ENCODE measurements at regions not wholly inside any gene's neighbourhood (a gene's known extent, or its start where the extent isn't known, plus 50 kb on each side); places are given as distances from the start of the nearest gene placed in this dataset.

DNA sequence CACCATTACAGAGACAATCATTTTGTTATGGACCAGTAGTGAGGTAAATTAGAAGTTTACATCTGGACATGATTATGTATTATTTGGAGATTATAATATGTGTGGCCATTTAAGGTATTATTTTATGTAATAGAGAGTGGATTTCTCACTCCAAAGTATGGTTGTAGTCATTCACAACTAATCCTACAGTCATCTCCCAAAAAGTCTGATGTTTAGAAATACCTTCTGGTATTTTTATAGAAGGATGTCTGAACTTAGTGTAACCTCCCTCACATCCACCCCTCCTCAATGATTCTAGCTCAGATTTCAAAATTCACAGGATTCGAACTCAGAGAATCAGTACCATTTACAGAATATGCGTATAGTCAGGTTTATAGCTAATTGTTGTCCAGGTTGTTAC, 346.6 kb upstream of the MEIS2 start:
- no peaks in the 10 kb centered on the region for H3K4me1 Mint-ChIP-seq
- DNase-seq (ENCODE audit: low spot score in 2 of 2), result no peak
- no peak for ATAC-seq
- no peak overlapping the region for H3K27ac Mint-ChIP-seq
- H3K4me3 Mint-ChIP-seq, result no peak overlapping the region
- H3K36me3 Mint-ChIP-seq, result no peaks in the 10 kb centered on the region
- peaks cover 11% of the 10 kb centered on the region for H3K9me3 Mint-ChIP-seq

DNA sequence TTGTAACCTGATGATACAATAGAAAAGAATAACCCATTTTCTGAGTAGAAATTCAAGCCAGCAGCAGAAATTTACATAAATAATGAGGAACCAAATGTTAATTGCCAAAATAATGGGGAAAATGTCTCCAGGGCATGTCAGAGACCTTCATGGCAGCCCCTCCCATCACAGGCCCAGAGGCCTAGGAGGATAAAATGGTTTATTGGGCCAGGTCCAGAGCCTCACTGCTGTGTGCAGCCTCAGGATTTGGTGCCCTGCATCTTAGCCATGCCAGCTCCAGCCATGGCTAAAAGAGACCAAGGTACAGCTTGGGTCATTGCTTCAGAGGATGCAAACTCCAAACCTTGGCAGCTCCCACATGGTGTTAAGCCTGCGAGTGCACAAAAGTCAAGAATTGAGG, 352.1 kb upstream of the MEIS2 start:
- Mint-ChIP-seq H3K36me3 (no peaks in the 10 kb centered on the region), H3K27ac (no peak overlapping the region), H3K9me3 (peaks cover 11% of the 10 kb centered on the region), H3K4me3 (no peak overlapping the region), H3K4me1 (no peaks in the 10 kb centered on the region)
- ATAC-seq, result no peak
- DNase-seq (ENCODE audit: low spot score in 2 of 2), result no peak

- Mint-ChIP-seq H3K4me1 (no peaks in the 10 kb centered on the region), H3K9me3 (no peaks in the 10 kb centered on the region), H3K36me3 (no peaks in the 10 kb centered on the region), H3K4me3 (no peak overlapping the region), H3K27ac (no peak overlapping the region)
- ATAC-seq, result no peak
- no peak for DNase-seq (ENCODE audit: low spot score in 2 of 2)
Observed at GRCh38 chr15:37480482-37480881, 380.1 kb upstream of the MEIS2 start.

DNA sequence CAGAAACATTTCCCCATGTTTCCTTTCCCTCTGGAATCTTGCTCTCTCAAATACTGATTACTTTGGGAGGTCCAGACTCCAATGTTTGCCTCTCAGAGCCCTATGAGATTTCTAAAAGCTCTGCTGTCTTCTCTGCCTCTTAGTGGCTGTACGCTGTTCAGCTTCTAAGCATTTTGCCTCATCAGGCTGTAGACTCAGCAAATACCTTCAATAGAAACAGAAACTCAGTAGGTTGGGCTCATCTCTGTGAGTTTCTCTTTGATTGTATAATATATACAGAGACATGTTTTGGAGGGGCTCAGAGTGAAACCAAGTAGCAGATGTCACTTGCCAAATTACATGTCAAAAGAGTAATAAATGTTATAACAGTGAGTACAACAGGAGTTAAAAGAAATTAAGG, 380.8 kb upstream of the MEIS2 start:
- no peaks in the 10 kb centered on the region for H3K4me1 Mint-ChIP-seq
- H3K36me3 Mint-ChIP-seq, result no peaks in the 10 kb centered on the region
- H3K9me3 Mint-ChIP-seq, result no peaks in the 10 kb centered on the region
- no peak for DNase-seq (ENCODE audit: low spot score in 2 of 2)
- no peak for ATAC-seq
- no peak overlapping the region for H3K27ac Mint-ChIP-seq
- no peak overlapping the region for H3K4me3 Mint-ChIP-seq

- no peak overlapping the region for H3K27ac Mint-ChIP-seq
- H3K4me1 Mint-ChIP-seq, result no peaks in the 10 kb centered on the region
- H3K9me3 Mint-ChIP-seq, result peaks cover 3% of the 10 kb centered on the region
- H3K36me3 Mint-ChIP-seq, result no peaks in the 10 kb centered on the region
- DNase-seq (ENCODE audit: low spot score in 2 of 2) (no peak), ATAC-seq (no peak)
- H3K4me3 Mint-ChIP-seq, result no peak overlapping the region
Observed at GRCh38 chr15:37483779-37484178, 383.4 kb upstream of the MEIS2 start.

- Mint-ChIP-seq H3K4me1 (no peaks in the 10 kb centered on the region), H3K9me3 (peaks cover 9% of the 10 kb centered on the region), H3K27ac (no peak overlapping the region), H3K4me3 (no peak overlapping the region), H3K36me3 (no peaks in the 10 kb centered on the region)
- no peak for DNase-seq (ENCODE audit: low spot score in 2 of 2)
- no peak for ATAC-seq
Observed at GRCh38 chr15:37485056-37485455, 384.7 kb upstream of the MEIS2 start.

- Mint-ChIP-seq H3K9me3 (peaks cover 13% of the 10 kb centered on the region), H3K4me1 (no peaks in the 10 kb centered on the region), H3K27ac (no peak overlapping the region), H3K4me3 (no peak overlapping the region), H3K36me3 (no peaks in the 10 kb centered on the region)
- no peak for ATAC-seq
- no peak for DNase-seq (ENCODE audit: low spot score in 2 of 2)
Observed at GRCh38 chr15:37490707-37491106, 390.4 kb upstream of the MEIS2 start.

- no peak for DNase-seq (ENCODE audit: low spot score in 2 of 2)
- H3K4me1 Mint-ChIP-seq, result no peaks in the 10 kb centered on the region
- peaks cover 17% of the 10 kb centered on the region for H3K9me3 Mint-ChIP-seq
- no peaks in the 10 kb centered on the region for H3K36me3 Mint-ChIP-seq
- no peak overlapping the region for H3K27ac Mint-ChIP-seq
- ATAC-seq, result no peak
- H3K4me3 Mint-ChIP-seq, result no peak overlapping the region
Observed at GRCh38 chr15:37516621-37517020, 416.3 kb upstream of the MEIS2 start.

DNA sequence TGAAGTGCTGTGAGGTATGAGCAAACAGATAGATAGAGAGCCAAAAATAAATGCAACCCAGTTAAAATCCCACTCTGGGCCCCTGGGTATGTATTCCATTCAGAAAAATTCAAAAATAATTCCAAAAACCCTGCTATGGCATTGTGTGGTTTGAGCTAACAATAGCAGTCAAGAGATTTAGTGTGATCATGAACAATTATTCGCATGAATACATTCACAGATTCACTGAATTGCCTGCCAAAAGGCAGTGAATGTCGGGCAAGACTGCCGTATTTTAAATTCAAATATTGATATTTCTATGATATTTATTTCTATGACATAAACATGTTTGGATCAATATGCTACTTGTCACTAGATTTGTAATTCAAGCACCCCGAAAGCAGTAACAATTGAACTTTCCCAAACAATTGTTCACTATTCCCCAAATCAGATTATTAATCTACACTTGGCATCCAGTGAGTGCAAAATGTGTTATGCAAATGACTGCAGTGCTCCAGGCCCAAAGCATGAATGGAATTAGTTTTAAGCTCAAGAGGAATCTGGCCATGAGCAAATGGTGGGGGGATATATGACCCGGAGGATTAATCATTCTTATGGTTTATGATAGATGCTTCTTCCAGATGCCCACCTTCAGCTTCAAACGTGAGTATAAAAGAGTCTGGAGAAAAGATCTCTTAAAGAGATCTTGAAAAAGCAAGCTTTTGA, 417.0 kb upstream of the MEIS2 start:
- no peak for ATAC-seq
- DNase-seq (ENCODE audit: low spot score in 2 of 2), result no peak
- Mint-ChIP-seq H3K36me3 (no peaks in the 10 kb centered on the region), H3K27ac (no peak overlapping the region), H3K9me3 (peaks cover 17% of the 10 kb centered on the region), H3K4me1 (no peaks in the 10 kb centered on the region), H3K4me3 (no peak overlapping the region)

- Mint-ChIP-seq H3K4me1 (no peaks in the 10 kb centered on the region), H3K27ac (no peak overlapping the region), H3K4me3 (no peak overlapping the region), H3K9me3 (peaks cover 13% of the 10 kb centered on the region), H3K36me3 (no peaks in the 10 kb centered on the region)
- DNase-seq (ENCODE audit: low spot score in 2 of 2), result no peak
- no peak for ATAC-seq
Observed at GRCh38 chr15:37518436-37518835, 416.0 kb upstream of the TMCO5A start.

- Mint-ChIP-seq H3K9me3 (peaks cover 24% of the 10 kb centered on the region), H3K27ac (no peak overlapping the region), H3K36me3 (no peaks in the 10 kb centered on the region), H3K4me1 (no peaks in the 10 kb centered on the region), H3K4me3 (no peak overlapping the region)
- DNase-seq (ENCODE audit: low spot score in 2 of 2) (no peak), ATAC-seq (no peak)
Observed at GRCh38 chr15:37520026-37520425, 414.4 kb upstream of the TMCO5A start.

DNA sequence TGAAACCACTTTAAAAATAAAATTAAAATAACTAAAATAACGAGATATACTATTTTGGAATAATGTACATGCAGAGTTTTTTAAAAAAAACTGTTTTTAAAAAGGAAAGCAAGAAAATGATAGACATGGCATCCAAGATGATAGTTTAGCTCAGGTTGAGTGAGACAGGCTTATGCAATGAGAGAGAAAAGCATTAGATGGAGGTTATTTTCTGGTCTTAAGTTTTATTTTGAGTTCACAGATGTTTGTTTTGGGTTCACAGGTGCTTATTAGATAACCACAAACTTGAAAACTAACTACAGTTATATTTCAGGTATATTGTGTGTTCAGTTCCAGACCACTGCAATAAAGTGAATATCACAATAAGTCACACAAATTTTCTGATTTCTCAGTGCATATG, 413.6 kb upstream of the TMCO5A start:
- Mint-ChIP-seq H3K4me1 (no peaks in the 10 kb centered on the region), H3K27ac (no peak overlapping the region), H3K36me3 (no peaks in the 10 kb centered on the region), H3K9me3 (peaks cover 25% of the 10 kb centered on the region), H3K4me3 (no peak overlapping the region)
- ATAC-seq (no peak), DNase-seq (ENCODE audit: low spot score in 2 of 2) (no peak)

DNA sequence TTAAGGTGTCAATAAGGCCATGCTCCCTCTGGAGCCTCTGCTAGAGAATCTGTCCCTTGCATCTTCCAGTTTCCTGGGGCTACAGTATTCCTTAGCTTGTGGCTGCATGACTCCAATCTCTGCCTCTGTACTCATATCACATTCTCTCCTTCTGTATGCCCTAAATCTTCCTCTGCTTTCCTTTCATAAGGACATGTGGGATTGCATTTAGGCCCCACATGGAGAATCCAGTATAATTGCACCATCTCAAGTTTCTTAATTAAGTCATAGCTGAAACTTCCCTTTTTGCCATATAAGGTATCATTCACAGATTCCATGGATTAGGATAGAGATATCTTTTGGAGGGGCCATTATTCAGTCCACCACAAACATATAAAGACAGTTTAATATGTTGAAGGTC, 409.8 kb upstream of the TMCO5A start:
- no peak for ATAC-seq
- peaks cover 18% of the 10 kb centered on the region for H3K9me3 Mint-ChIP-seq
- no peak for DNase-seq (ENCODE audit: low spot score in 2 of 2)

DNA sequence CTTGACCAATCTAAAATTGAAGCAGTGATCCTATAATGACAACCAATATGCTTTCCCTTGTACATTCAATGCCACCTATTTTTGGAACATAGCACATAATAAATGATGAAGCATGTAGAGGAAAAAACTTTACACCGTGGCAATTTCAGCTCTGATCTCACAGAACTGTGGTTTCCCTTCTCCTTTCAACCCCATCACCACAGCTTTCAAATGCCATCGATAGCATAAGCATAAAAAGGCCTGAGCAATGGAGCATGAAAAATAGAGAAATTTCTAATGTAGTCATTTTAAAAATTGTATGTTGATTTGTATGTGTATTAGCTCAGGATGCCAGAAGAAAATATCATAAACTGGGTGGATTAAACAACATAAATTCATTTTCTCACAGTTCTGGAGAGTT, 406.0 kb upstream of the TMCO5A start:
- Mint-ChIP-seq H3K9me3 (peaks cover 20% of the 10 kb centered on the region), H3K4me3 (no peak overlapping the region), H3K36me3 (no peaks in the 10 kb centered on the region), H3K4me1 (no peaks in the 10 kb centered on the region), H3K27ac (no peak overlapping the region)
- no peak for DNase-seq (ENCODE audit: low spot score in 2 of 2)
- ATAC-seq, result no peak

More for the DNA sequence above, 409.8 kb upstream of the TMCO5A start:
- Mint-ChIP-seq H3K27ac (no peak overlapping the region), H3K4me1 (no peaks in the 10 kb centered on the region), H3K4me3 (no peak overlapping the region), H3K36me3 (no peaks in the 10 kb centered on the region)

GRCh38 chr15:37536967-37537605, 397.4 kb upstream of the TMCO5A start:
- no peaks in the 10 kb centered on the region for H3K36me3 Mint-ChIP-seq
- no peaks in the 10 kb centered on the region for H3K4me1 Mint-ChIP-seq
- no peak for ATAC-seq
- H3K27ac Mint-ChIP-seq, result no peak overlapping the region
- H3K9me3 Mint-ChIP-seq, result peaks cover 16% of the 10 kb centered on the region
- DNase-seq (ENCODE audit: low spot score in 2 of 2), result no peak
- H3K4me3 Mint-ChIP-seq, result no peak overlapping the region

DNA sequence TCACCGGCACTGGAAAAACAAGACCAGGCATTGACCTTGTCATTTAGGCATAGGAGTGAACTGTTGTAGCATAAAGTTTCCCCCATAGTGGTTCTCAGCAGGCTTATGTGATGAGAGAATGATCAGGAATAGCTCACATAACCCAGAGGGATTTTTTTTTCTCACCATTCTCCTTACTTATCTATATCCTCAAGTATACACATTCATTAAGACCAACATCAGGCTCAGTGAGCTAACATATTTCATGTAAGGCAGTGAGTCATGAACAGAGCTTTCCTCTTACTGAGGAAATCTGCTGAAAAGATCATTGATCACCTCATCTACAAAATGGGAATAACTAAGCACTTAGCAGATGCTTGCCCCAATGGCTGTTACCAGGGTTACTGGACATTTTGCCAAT, 396.6 kb upstream of the TMCO5A start:
- Mint-ChIP-seq H3K4me1 (no peaks in the 10 kb centered on the region), H3K36me3 (no peaks in the 10 kb centered on the region), H3K27ac (no peak overlapping the region), H3K9me3 (peaks cover 15% of the 10 kb centered on the region), H3K4me3 (no peak overlapping the region)
- ATAC-seq, result no peak
- no peak for DNase-seq (ENCODE audit: low spot score in 2 of 2)

Data from stimulated activated effector memory CD8-positive, alpha-beta T cell treated with anti-CD3 and anti-CD28 coated beads, Interleukin-12 subunit alpha, Interleukin-12 subunit beta, amount 100 ng/mL, for 72 hours (primary cell).